Central memory CD8-positive, alpha-beta T cell (primary cell): ENCODE measurements at regions not wholly inside any gene's neighbourhood (a gene's known extent, or its start where the extent isn't known, plus 50 kb on each side); places are given as distances from the start of the nearest gene placed in this dataset.
"Not testable (repeated sequence)": the region's sequence is repeated elsewhere in the genome, so short reads cannot be mapped to it uniquely, and the experiment has no call there.

Source experiments
- ATAC-seq: fragments of 150-1000 bp; cut with Tn5 transposase; replicated peaks from 2 replicates; pipeline ENCODE4 v1.10.0; 2022; ENCODE audit warnings: mild to moderate bottlenecking, moderate FRiP score, moderate number of reproducible peaks; ENCODE audit not compliant: poor library complexity, severe bottlenecking; ENCODE audit errors: extremely low read depth
- DNase-seq, 2 donors: peaks; one replicate each; pipeline ENCODE4 v3.0.0; 2021; ENCODE audit warnings: low spot score in 2 of 2
- H3K27ac Mint-ChIP-seq: one replicate; pipeline ENCODE4 v1.8.0; 2022; ENCODE audit warnings: low read depth, mild to moderate bottlenecking, moderate library complexity, mixed read lengths
- H3K27me3 Mint-ChIP-seq: one replicate; pipeline ENCODE4 v1.8.0; 2022; ENCODE audit warnings: mixed read lengths
- H3K36me3 Mint-ChIP-seq: one replicate; pipeline ENCODE4 v1.8.0; 2022; ENCODE audit warnings: mild to moderate bottlenecking, moderate library complexity, mixed read lengths; ENCODE audit not compliant: insufficient read depth
- H3K4me1 Mint-ChIP-seq: one replicate; pipeline ENCODE4 v1.8.0; 2022; ENCODE audit warnings: mixed read lengths
- H3K4me3 Mint-ChIP-seq: one replicate; pipeline ENCODE4 v1.8.0; 2022; ENCODE audit warnings: mild to moderate bottlenecking, moderate library complexity, mixed read lengths
- H3K9me3 Mint-ChIP-seq: one replicate; pipeline ENCODE4 v1.8.0; 2022; ENCODE audit warnings: mixed read lengths

- no peak overlapping the region for H3K27ac Mint-ChIP-seq
- H3K9me3 Mint-ChIP-seq: peaks cover 5% of the 10 kb centered on the region
- H3K4me1 Mint-ChIP-seq: no peaks in the 10 kb centered on the region
- H3K27me3 Mint-ChIP-seq: no peaks in the 10 kb centered on the region
- DNase-seq: no peak
- no peak overlapping the region for H3K4me3 Mint-ChIP-seq
- H3K36me3 Mint-ChIP-seq: no peaks in the 10 kb centered on the region
- ATAC-seq: no peak
Measured at GRCh38 chr1:238346340-238346739, 455.6 kb upstream of the ZP4 start.

- Mint-ChIP-seq H3K27me3 (no peaks in the 10 kb centered on the region), H3K4me1 (no peaks in the 10 kb centered on the region), H3K36me3 (no peaks in the 10 kb centered on the region), H3K9me3 (peaks cover 5% of the 10 kb centered on the region), H3K27ac (no peak overlapping the region), H3K4me3 (no peak overlapping the region)
- no peak for ATAC-seq
- no peak for DNase-seq
Measured at GRCh38 chr1:238345837-238346236, 455.1 kb upstream of the ZP4 start.

GRCh38 chr1:238343852-238344251, 453.1 kb upstream of the ZP4 start:
- DNase-seq (no peak), ATAC-seq (no peak)
- H3K4me1 Mint-ChIP-seq: no peaks in the 10 kb centered on the region
- H3K27me3 Mint-ChIP-seq: no peaks in the 10 kb centered on the region
- no peak overlapping the region for H3K27ac Mint-ChIP-seq
- no peak overlapping the region for H3K4me3 Mint-ChIP-seq
- H3K9me3 Mint-ChIP-seq: peaks cover 11% of the 10 kb centered on the region
- H3K36me3 Mint-ChIP-seq: no peaks in the 10 kb centered on the region

- DNase-seq (no peak), ATAC-seq (no peak)
- no peak overlapping the region for H3K27ac Mint-ChIP-seq
- H3K9me3 Mint-ChIP-seq: peaks cover 24% of the 10 kb centered on the region
- no peaks in the 10 kb centered on the region for H3K27me3 Mint-ChIP-seq
- no peaks in the 10 kb centered on the region for H3K4me1 Mint-ChIP-seq
- H3K36me3 Mint-ChIP-seq: peaks cover 2% of the 10 kb centered on the region
- H3K4me3 Mint-ChIP-seq: no peak overlapping the region
Measured at GRCh38 chr1:238341395-238341794, 450.7 kb upstream of the ZP4 start.

- no peaks in the 10 kb centered on the region for H3K4me1 Mint-ChIP-seq
- DNase-seq (no peak), ATAC-seq (no peak)
- H3K27me3 Mint-ChIP-seq: no peaks in the 10 kb centered on the region
- peaks cover 2% of the 10 kb centered on the region for H3K36me3 Mint-ChIP-seq
- H3K9me3 Mint-ChIP-seq: peaks cover 23% of the 10 kb centered on the region
- no peak overlapping the region for H3K4me3 Mint-ChIP-seq
- no peak overlapping the region for H3K27ac Mint-ChIP-seq
Measured at GRCh38 chr1:238340989-238341388, 450.3 kb upstream of the ZP4 start.

- H3K36me3 Mint-ChIP-seq: peaks cover 2% of the 10 kb centered on the region
- H3K4me3 Mint-ChIP-seq: no peak overlapping the region
- H3K27ac Mint-ChIP-seq: no peak overlapping the region
- DNase-seq (no peak), ATAC-seq (no peak)
- H3K4me1 Mint-ChIP-seq: no peaks in the 10 kb centered on the region
- peaks cover 23% of the 10 kb centered on the region for H3K9me3 Mint-ChIP-seq
- H3K27me3 Mint-ChIP-seq: no peaks in the 10 kb centered on the region
Measured at GRCh38 chr1:238336531-238336930, 445.8 kb upstream of the ZP4 start.

- Mint-ChIP-seq H3K4me3 (no peak overlapping the region), H3K36me3 (peaks cover 2% of the 10 kb centered on the region), H3K4me1 (no peaks in the 10 kb centered on the region), H3K9me3 (peaks cover 31% of the 10 kb centered on the region), H3K27ac (no peak overlapping the region), H3K27me3 (no peaks in the 10 kb centered on the region)
- DNase-seq: no peak
- ATAC-seq: no peak
Measured at GRCh38 chr1:238334170-238334569, 443.4 kb upstream of the ZP4 start.

GRCh38 chr1:238331557-238331956, 440.8 kb upstream of the ZP4 start:
- H3K27me3 Mint-ChIP-seq: no peaks in the 10 kb centered on the region
- H3K36me3 Mint-ChIP-seq: no peaks in the 10 kb centered on the region
- no peak overlapping the region for H3K4me3 Mint-ChIP-seq
- no peak overlapping the region for H3K27ac Mint-ChIP-seq
- H3K9me3 Mint-ChIP-seq: peaks cover 19% of the 10 kb centered on the region
- DNase-seq (no peak), ATAC-seq (no peak)
- H3K4me1 Mint-ChIP-seq: no peaks in the 10 kb centered on the region

- H3K9me3 Mint-ChIP-seq: peaks cover 21% of the 10 kb centered on the region
- H3K36me3 Mint-ChIP-seq: no peaks in the 10 kb centered on the region
Measured at GRCh38 chr1:238329671-238330070, 438.9 kb upstream of the ZP4 start.

GRCh38 chr1:238327033-238327432, 436.3 kb upstream of the ZP4 start:
- H3K9me3 Mint-ChIP-seq: peaks cover 31% of the 10 kb centered on the region
- not testable (repeated sequence) for DNase-seq, H3K36me3 Mint-ChIP-seq, H3K4me3 Mint-ChIP-seq, ATAC-seq, H3K27ac Mint-ChIP-seq, H3K4me1 Mint-ChIP-seq, H3K27me3 Mint-ChIP-seq

More at GRCh38 chr1:238329671-238330070, 438.9 kb upstream of the ZP4 start:
- DNase-seq (no peak), ATAC-seq (no peak)
- no peaks in the 10 kb centered on the region for H3K4me1 Mint-ChIP-seq
- no peak overlapping the region for H3K27ac Mint-ChIP-seq
- H3K27me3 Mint-ChIP-seq: no peaks in the 10 kb centered on the region
- no peak overlapping the region for H3K4me3 Mint-ChIP-seq

- not testable (repeated sequence) for DNase-seq, H3K36me3 Mint-ChIP-seq, H3K4me1 Mint-ChIP-seq, H3K27ac Mint-ChIP-seq, H3K27me3 Mint-ChIP-seq, H3K4me3 Mint-ChIP-seq, ATAC-seq
- peaks cover 34% of the 10 kb centered on the region for H3K9me3 Mint-ChIP-seq
Measured at GRCh38 chr1:238326479-238326878, 435.8 kb upstream of the ZP4 start.

- H3K36me3 Mint-ChIP-seq: no peaks in the 10 kb centered on the region
- ATAC-seq: no peak
Measured at GRCh38 chr1:238324211-238324864, 433.6 kb upstream of the ZP4 start.

GRCh38 chr1:238323490-238323889, 432.8 kb upstream of the ZP4 start:
- H3K27ac Mint-ChIP-seq: no peak overlapping the region

More at GRCh38 chr1:238324211-238324864, 433.6 kb upstream of the ZP4 start:
- H3K27me3 Mint-ChIP-seq: no peaks in the 10 kb centered on the region
- no peak overlapping the region for H3K4me3 Mint-ChIP-seq
- no peak overlapping the region for H3K27ac Mint-ChIP-seq
- H3K9me3 Mint-ChIP-seq: peaks cover 26% of the 10 kb centered on the region
- H3K4me1 Mint-ChIP-seq: no peaks in the 10 kb centered on the region
- DNase-seq: no peak

More at GRCh38 chr1:238323490-238323889, 432.8 kb upstream of the ZP4 start:
- no peaks in the 10 kb centered on the region for H3K4me1 Mint-ChIP-seq
- H3K9me3 Mint-ChIP-seq: peaks cover 26% of the 10 kb centered on the region
- H3K4me3 Mint-ChIP-seq: no peak overlapping the region
- H3K36me3 Mint-ChIP-seq: no peaks in the 10 kb centered on the region
- H3K27me3 Mint-ChIP-seq: no peaks in the 10 kb centered on the region
- DNase-seq (no peak), ATAC-seq (no peak)
